Motor neuron (in vitro differentiated cells): ENCODE measurements at regions not wholly inside any gene's neighbourhood (a gene's known extent, or its start where the extent isn't known, plus 50 kb on each side); places are given as distances from the start of the nearest gene placed in this dataset.

Source experiments
- ATAC-seq, 8 experiments: fragments of 200-7000 bp; cut with Tn5 transposase; replicated peaks in 6 of 8; 2 replicates each; pipeline ENCODE4 v1.8.0; 2021; ENCODE audit warnings: mild to moderate bottlenecking in 8 of 8, moderate library complexity in 8 of 8
- H3K27ac ChIP-seq, 2 donors: fragments of 250-450 bp; sonication (Bioruptor Pico); 2 replicates each; pipeline ENCODE4 v1.9.0; 2021; ENCODE audit warnings: antibody characterized with exemption in 2 of 2, mild to moderate bottlenecking in 2 of 2, moderate library complexity in 1 of 2
- H3K4me1 ChIP-seq, 2 donors: fragments of 250-450 bp; sonication (Bioruptor Pico); replicated peaks in 1 of 2; 2 replicates each; pipeline ENCODE4 v1.6.1; 2021; ENCODE audit warnings: antibody characterized with exemption in 2 of 2, mild to moderate bottlenecking in 2 of 2, moderate library complexity in 1 of 2
- H3K4me3 ChIP-seq, 5 donors: fragments of 250-450 bp; sonication (Bioruptor Pico); 2 replicates each; pipeline ENCODE4 v1.9.0; 2021; ENCODE audit warnings: antibody characterized with exemption in 5 of 5, mild to moderate bottlenecking in 5 of 5, moderate library complexity in 4 of 5
- WGBS, 10 experiments: fragments of 450-650 bp; shearing (Covaris generic); methylation state at CpG; one replicate each; pipeline ENCODE4 v1.0.0; 2022; 5-methylcytosine and 5-hydroxymethylcytosine counted together
- in situ Hi-C, 9 experiments: fragments of 400-800 bp; cut with MboI; loops; one replicate each; pipeline ENCODE4 v1.15.0; 2021; ENCODE audit warnings: low sequenced_read_pairs in 9 of 9, low pct_unique_long_range_greater_than_20kb in 2 of 9; ENCODE audit not compliant: unreplicated experiment in 9 of 9

- no peak overlapping the region for H3K4me3 ChIP-seq
- ATAC-seq = no peak
- in situ Hi-C loops = no loop called here
- H3K27ac ChIP-seq = no peak overlapping the region
- WGBS, 10 experiments = 60 to 100% (median 75%) methylated on average over 1 to 3 of the region's 7 CpGs; no CpG with 5 or more reads in 4 of the 10 experiments
- peaks cover 9 to 11% of the 10 kb centered on the region in 2 donors for H3K4me1 ChIP-seq
Measured at GRCh38 chrX:40479777-40480318, 100.9 kb upstream of the ATP6AP2 start.

GRCh38 chrX:40478474-40479065 lies 102.2 kb upstream of the ATP6AP2 start:
- Histone ChIP-seq H3K27ac (no peak overlapping the region), H3K4me3 (no peak overlapping the region), H3K4me1 (peaks cover 16 to 18% of the 10 kb centered on the region in 2 donors)
- in situ Hi-C loops = no loop called here
- WGBS, 10 experiments = 0 to 100% (median 81%) methylated on average over 1 to 2 of the region's 2 CpGs; no CpG with 5 or more reads in 6 of the 10 experiments
- ATAC-seq = no peak

DNA sequence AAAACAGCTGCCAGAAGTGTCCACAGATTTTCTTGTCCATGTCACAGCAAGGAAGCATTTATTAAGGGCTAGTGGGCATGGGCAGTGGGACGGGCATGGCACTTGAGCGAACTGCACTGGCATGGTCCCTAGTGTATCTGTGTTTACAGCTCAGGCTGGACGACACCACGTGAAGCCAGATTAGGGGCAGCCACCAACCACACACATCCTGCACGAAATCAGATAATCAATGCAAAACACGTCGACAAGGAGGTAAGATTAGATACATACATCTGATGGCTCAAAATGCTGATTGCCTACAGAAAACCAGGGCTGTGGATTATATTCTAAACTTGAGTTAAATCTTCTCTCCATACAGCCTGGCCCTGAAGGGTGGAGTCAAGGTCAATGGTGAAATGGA lies 103.8 kb upstream of the ATP6AP2 start:
- no peak for ATAC-seq
- Histone ChIP-seq H3K4me1 (peaks cover 22 to 25% of the 10 kb centered on the region in 2 donors), H3K27ac (no peak overlapping the region), H3K4me3 (no peak overlapping the region)
- WGBS, 10 experiments = 30 to 91% (median 63%) methylated on average over 2 to 4 of the region's 7 CpGs; no CpG with 5 or more reads in 6 of the 10 experiments
- in situ Hi-C loops = no loop called here

DNA sequence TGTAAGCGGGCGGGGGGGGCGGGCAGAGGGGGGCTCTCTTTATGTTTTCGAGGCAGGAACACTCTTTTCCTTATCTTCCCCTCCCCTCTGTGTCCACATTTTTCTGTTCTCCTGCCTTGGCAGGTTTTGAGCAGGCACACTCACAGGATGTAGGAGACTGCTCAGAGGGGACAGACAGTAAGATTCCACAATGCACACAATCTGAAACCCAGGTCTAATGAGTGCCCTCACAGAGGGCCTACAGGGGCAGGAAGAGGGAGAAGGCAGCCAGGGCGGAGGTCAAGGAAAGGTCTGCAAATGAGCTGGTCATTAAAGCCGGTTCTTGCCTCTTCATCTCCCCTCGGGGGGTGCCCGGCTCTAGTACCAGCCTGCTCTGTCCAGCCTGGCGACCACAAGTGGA lies 106.1 kb upstream of the ATP6AP2 start:
- Histone ChIP-seq H3K27ac (peak overlapping the region; percentile 65 to 86), H3K4me1 (peaks cover 27 to 28% of the 10 kb centered on the region in 2 donors), H3K4me3 (no peak overlapping the region)
- in situ Hi-C loops = loop anchor here in 1 of 9 experiments (25.0 kb wide), 1 partner anchor 187 kb away; no protein-coding TSS in a partner anchor
- no CpG with 5 or more reads among the region's 9 CpGs for WGBS, 10 experiments
- peak in 5 of 8 experiments; percentile 5 to 30 (median 11) for ATAC-seq

GRCh38 chrX:40474205-40474626 lies 106.6 kb upstream of the ATP6AP2 start:
- H3K4me3 ChIP-seq = no peak overlapping the region
- peaks cover 27 to 28% of the 10 kb centered on the region in 2 donors for H3K4me1 ChIP-seq
- in situ Hi-C loops = loop anchor here in 1 of 9 experiments (25.0 kb wide), 1 partner anchor 187 kb away; no protein-coding TSS in a partner anchor
- peak overlapping the region; percentile 65 to 86 for H3K27ac ChIP-seq
- WGBS, 10 experiments = 8 to 11% methylated on average over 2 to 5 of the region's 14 CpGs; no CpG with 5 or more reads in 8 of the 10 experiments
- peak in 7 of 8 experiments; percentile 29 to 95 (median 91) for ATAC-seq

- in situ Hi-C loops = loop anchor here in 1 of 9 experiments (25.0 kb wide), 1 partner anchor 186 kb away; no protein-coding TSS in a partner anchor
- no peak for ATAC-seq
- 76% methylated on average over 5 of the region's 8 CpGs; no CpG with 5 or more reads in 9 of the 10 experiments for WGBS, 10 experiments
- H3K4me3 ChIP-seq = no peak overlapping the region
- H3K4me1 ChIP-seq = peaks cover 27 to 29% of the 10 kb centered on the region in 2 donors
- H3K27ac ChIP-seq = peak overlapping the region; percentile 65 to 86
Measured at GRCh38 chrX:40473460-40474204, 107.1 kb upstream of the ATP6AP2 start.

DNA sequence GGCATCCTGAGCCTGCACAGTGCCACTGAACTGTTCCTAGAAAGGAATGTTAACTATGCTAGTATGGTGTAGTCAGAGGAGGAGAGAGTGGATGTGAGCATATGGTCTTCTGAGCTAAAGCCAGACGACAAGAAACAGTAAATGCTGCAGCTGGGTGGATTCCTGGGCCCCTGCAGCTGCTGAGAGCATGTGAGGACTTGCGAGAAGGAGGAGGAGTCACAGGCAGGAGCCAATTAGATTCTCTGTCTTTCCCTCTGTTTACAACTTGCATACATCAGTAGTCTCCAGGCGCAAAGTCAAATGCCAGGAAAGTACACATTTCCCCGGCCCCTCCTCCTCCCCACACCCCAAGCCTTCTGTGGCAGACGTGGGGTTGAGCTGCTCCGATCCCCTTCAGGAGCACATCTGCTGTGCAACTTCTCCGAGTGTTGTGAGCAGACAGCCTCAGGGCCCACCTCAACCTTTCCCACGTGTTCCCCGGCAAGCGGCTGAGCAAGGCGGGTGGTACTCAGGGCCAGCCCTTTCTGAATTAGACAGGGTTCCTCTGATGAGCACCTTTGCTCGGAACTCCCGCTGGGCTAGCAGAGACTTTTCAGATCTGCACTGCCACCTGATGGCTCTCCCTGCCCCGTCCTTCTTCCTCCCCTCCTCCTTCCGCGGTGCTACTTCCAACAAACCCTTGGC lies 108.7 kb upstream of the ATP6AP2 start:
- H3K27ac ChIP-seq = no peak overlapping the region

DNA sequence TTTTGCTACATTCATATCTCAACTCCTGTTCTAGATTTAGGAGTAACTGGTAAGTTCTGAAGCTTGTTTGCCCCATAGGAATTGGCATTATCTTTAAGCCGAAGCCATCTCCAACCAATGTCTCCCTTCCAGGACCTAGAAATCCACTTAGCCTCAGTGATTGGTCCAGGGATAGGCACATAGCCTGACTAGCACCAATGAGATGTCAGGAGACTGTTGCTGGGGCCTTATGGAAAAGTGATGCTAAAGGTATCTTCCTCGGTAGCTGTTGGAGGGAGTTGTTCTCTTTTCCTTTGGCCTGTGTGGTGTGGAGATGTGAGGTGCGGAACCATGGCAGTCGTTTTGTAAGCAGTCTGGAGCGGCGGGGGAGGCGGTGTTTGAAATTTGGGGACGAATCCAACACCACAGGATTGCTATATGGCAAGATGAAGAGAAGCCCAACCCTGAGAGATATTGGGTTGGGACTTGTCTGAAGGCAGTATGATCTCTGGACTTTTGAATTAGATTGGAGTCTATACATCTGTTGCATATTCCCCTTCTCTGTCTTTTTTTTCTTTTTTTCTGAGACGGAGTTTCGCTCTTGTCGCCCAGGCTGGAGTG lies 109.8 kb upstream of the ATP6AP2 start:
- Histone ChIP-seq H3K4me1 (peaks cover 30 to 37% of the 10 kb centered on the region in 2 donors), H3K27ac (no peak overlapping the region), H3K4me3 (no peak overlapping the region)
- in situ Hi-C loops = loop anchor here in 1 of 9 experiments (25.0 kb wide), 1 partner anchor 184 kb away; no protein-coding TSS in a partner anchor
- WGBS, 10 experiments = 78 to 100% (median 100%) methylated on average over 1 to 3 of the region's 11 CpGs; no CpG with 5 or more reads in 7 of the 10 experiments
- no peak for ATAC-seq

More for the DNA sequence above, 108.7 kb upstream of the ATP6AP2 start:
- 0 to 32% (median 0%) methylated on average over 1 to 5 of the region's 16 CpGs; no CpG with 5 or more reads in 7 of the 10 experiments for WGBS, 10 experiments
- H3K4me1 ChIP-seq = peaks cover 30 to 34% of the 10 kb centered on the region in 2 donors
- H3K4me3 ChIP-seq = no peak overlapping the region
- in situ Hi-C loops = loop anchor here in 1 of 9 experiments (25.0 kb wide), 1 partner anchor 185 kb away; no protein-coding TSS in a partner anchor
- ATAC-seq = peak; percentile 43 to 91 (median 58)

GRCh38 chrX:40469316-40469715 lies 111.5 kb upstream of the ATP6AP2 start:
- ATAC-seq = no peak
- in situ Hi-C loops = loop anchor here in 1 of 9 experiments (25.0 kb wide), 1 partner anchor 182 kb away; no protein-coding TSS in a partner anchor
- WGBS, 10 experiments = 21 to 63% methylated on average over 2 to 4 of the region's 4 CpGs; no CpG with 5 or more reads in 8 of the 10 experiments
- no peak overlapping the region for H3K4me3 ChIP-seq
- H3K27ac ChIP-seq = no peak overlapping the region
- peaks cover 20 to 32% of the 10 kb centered on the region in 2 donors for H3K4me1 ChIP-seq

- H3K4me3 ChIP-seq = no peak overlapping the region
- in situ Hi-C loops = loop anchor here in 1 of 9 experiments (25.0 kb wide), 1 partner anchor 181 kb away; no protein-coding TSS in a partner anchor
- peak; percentile 52 to 82 (median 65) for ATAC-seq
- H3K4me1 ChIP-seq = peaks cover 14 to 25% of the 10 kb centered on the region in 2 donors
- H3K27ac ChIP-seq = no peak overlapping the region
- 0 to 61% (median 10%) methylated on average over 1 to 2 of the region's 5 CpGs; no CpG with 5 or more reads in 6 of the 10 experiments for WGBS, 10 experiments
Measured at GRCh38 chrX:40468033-40468846, 112.5 kb upstream of the ATP6AP2 start.

DNA sequence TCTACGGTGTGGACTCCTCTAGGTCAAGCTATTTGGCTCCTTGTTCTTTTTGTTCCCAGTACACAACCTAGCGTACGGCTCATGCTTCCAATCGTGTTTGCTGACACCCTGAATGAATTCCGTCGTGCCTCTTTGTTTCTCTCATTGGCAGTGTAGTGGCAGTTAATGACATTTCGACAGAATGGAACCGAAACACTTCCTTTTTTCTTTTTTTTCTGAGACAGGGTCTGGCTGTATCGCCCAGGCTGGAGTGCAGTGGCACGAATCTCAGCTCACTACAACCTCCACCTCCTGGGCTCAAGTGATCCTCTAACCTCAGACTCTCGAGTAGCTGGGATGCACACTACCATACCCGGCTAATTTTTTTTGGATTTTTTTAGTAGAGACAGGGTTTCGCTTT lies 113.3 kb upstream of the ATP6AP2 start:
- Histone ChIP-seq H3K4me1 (peaks cover 13 to 23% of the 10 kb centered on the region in 2 donors), H3K4me3 (no peak overlapping the region), H3K27ac (no peak overlapping the region)
- in situ Hi-C loops = loop anchor here in 1 of 9 experiments (25.0 kb wide), 1 partner anchor 180 kb away; no protein-coding TSS in a partner anchor
- no peak for ATAC-seq
- 64 to 100% (median 64%) methylated on average over 2 to 8 of the region's 13 CpGs; no CpG with 5 or more reads in 7 of the 10 experiments for WGBS, 10 experiments
